ENCODE measurements at regions not wholly inside any gene's neighbourhood (a gene's known extent, or its start where the extent isn't known, plus 50 kb on each side); places are given as distances from the start of the nearest gene placed in this dataset.

DNA sequence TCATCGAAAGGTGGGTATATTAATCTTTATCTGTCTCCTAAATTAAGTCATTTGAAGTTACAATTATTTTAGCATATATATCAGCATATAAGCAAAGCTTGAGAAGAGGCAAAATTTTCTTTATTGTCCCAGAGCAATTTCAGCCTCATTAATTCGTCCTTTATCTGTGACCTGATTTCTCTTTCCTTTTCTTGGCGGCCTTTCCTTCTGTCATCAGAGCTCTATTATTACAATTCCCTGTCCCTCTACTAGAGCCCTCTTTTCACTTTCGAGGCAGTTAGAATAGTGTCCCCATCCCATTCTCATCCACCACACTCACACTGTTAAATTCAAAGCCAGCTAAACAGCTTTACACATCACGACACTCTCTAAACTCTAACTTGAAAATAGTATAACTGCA lies 1293.2 kb upstream of the FAM98A start (continued):
- TF ChIP-seq TEAD4 (IDR thresholded peaks at IDR 0.05; ENCODE audit: borderline replicate concordance, insufficient read depth) (no peak), RAD21 (IDR thresholded peaks at IDR 0.05; ENCODE audit: low read length) (no peak), GABPA (IDR thresholded peaks at IDR 0.05; ENCODE audit: low read depth) (no peak)
- TF ChIP-seq, protein P1, sequence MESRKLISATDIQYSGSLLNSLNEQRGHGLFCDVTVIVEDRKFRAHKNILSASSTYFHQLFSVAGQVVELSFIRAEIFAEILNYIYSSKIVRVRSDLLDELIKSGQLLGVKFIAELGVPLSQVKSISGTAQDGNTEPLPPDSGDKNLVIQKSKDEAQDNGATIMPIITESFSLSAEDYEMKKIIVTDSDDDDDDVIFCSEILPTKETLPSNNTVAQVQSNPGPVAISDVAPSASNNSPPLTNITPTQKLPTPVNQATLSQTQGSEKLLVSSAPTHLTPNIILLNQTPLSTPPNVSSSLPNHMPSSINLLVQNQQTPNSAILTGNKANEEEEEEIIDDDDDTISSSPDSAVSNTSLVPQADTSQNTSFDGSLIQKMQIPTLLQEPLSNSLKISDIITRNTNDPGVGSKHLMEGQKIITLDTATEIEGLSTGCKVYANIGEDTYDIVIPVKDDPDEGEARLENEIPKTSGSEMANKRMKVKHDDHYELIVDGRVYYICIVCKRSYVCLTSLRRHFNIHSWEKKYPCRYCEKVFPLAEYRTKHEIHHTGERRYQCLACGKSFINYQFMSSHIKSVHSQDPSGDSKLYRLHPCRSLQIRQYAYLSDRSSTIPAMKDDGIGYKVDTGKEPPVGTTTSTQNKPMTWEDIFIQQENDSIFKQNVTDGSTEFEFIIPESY (IDR thresholded peaks at IDR 0.05; ENCODE audit: borderline replicate concordance, low read depth): no peak

DNA sequence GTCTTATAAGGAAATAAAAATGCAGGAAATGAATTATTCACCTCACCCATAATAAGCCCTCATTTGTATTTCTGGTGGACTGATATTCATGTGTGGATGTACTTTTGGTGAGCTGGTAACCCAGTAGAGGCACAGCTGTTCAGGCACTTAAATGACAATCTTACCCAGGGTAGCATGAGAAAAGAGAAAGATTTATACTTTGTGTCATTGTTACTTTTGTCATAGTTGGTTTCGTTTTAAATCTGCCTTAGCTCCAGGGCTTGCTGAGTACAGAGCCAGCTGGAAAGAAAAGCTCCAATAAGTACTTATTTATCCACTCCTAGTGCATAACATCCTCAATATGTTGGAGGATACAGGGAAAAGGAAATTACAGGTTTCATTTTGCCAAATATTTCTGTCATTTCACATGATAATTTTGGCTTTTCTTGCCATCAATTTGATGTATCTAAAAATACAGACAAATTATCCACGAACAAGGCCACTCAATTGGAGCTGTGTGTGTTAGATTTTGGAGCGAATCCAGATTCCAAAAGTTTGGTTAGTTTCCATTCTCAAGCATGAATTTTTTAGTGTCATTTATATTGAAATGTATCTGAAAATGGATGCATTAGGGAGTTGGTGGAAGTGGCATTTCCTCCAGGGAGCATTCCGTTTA lies 1276.1 kb upstream of the FAM98A start:
- Histone ChIP-seq H3K9me2 (no peaks in the 10 kb centered on the region), H3K4me3 (ENCODE audit: low read depth in 2 of 2, low read length in 1 of 2) (no peak overlapping the region), H4K20me1 (ENCODE audit: insufficient read depth) (no peaks in the 10 kb centered on the region), H3F3A (replicated peaks; ENCODE audit: insufficient read depth) (no peaks in the 10 kb centered on the region), H3K79me2 (ENCODE audit: insufficient read depth) (no peaks in the 10 kb centered on the region), H3K4me1 (ENCODE audit: control insufficient read depth in 1 of 2, insufficient read depth in 2 of 2, low read depth in 1 of 2, low read length in 1 of 2) (no peaks in the 10 kb centered on the region), H3K27me3 (ENCODE audit: insufficient read depth) (no peaks in the 10 kb centered on the region), H3K9me3 (no peaks in the 10 kb centered on the region), H3K9ac (no peak overlapping the region), H3K4me2 (no peak overlapping the region), H2AFZ (ENCODE audit: low read depth) (no peak overlapping the region), H3K36me3 (replicated peaks in 1 of 2; ENCODE audit: control insufficient read depth in 1 of 2, insufficient read depth in 2 of 2, low read length in 1 of 2) (no peaks in the 10 kb centered on the region), H3K27ac (ENCODE audit: low read depth in 2 of 2, low read length in 1 of 2) (no peak overlapping the region)
- POLR2A ChIA-PET: no interaction called here
- 2% methylated on average over 4 of the region's 4 CpGs for WGBS (ENCODE audit: low lambda C conversion rate)
- TF ChIP-seq, protein P2, sequence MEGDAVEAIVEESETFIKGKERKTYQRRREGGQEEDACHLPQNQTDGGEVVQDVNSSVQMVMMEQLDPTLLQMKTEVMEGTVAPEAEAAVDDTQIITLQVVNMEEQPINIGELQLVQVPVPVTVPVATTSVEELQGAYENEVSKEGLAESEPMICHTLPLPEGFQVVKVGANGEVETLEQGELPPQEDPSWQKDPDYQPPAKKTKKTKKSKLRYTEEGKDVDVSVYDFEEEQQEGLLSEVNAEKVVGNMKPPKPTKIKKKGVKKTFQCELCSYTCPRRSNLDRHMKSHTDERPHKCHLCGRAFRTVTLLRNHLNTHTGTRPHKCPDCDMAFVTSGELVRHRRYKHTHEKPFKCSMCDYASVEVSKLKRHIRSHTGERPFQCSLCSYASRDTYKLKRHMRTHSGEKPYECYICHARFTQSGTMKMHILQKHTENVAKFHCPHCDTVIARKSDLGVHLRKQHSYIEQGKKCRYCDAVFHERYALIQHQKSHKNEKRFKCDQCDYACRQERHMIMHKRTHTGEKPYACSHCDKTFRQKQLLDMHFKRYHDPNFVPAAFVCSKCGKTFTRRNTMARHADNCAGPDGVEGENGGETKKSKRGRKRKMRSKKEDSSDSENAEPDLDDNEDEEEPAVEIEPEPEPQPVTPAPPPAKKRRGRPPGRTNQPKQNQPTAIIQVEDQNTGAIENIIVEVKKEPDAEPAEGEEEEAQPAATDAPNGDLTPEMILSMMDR (IDR thresholded peaks at IDR 0.05): no peak
- no peak for TF ChIP-seq MEF2A (IDR thresholded peaks at IDR 0.05; ENCODE audit: borderline replicate concordance, low read depth)
- TF ChIP-seq, protein P3, sequence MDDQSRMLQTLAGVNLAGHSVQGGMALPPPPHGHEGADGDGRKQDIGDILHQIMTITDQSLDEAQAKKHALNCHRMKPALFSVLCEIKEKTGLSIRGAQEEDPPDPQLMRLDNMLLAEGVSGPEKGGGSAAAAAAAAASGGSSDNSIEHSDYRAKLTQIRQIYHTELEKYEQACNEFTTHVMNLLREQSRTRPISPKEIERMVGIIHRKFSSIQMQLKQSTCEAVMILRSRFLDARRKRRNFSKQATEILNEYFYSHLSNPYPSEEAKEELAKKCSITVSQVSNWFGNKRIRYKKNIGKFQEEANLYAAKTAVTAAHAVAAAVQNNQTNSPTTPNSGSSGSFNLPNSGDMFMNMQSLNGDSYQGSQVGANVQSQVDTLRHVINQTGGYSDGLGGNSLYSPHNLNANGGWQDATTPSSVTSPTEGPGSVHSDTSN (IDR thresholded peaks at IDR 0.05): no peak
- TF ChIP-seq ELF1 (IDR thresholded peaks at IDR 0.05): no peak
- no peak for TF ChIP-seq FOSL2 (IDR thresholded peaks at IDR 0.05; ENCODE audit: borderline replicate concordance, low read depth)
- TF ChIP-seq FOXM1 (IDR thresholded peaks at IDR 0.05; ENCODE audit: low read depth): no peak
- TF ChIP-seq TAF1 (IDR thresholded peaks at IDR 0.05; ENCODE audit: borderline replicate concordance, low read depth, low read length): no peak
- no peak for TF ChIP-seq YY1 (IDR thresholded peaks at IDR 0.05; ENCODE audit: low read depth)
- no peak for TF ChIP-seq POLR2AphosphoS5 (IDR thresholded peaks at IDR 0.05; ENCODE audit: low read depth, low read length)
- no peak for TF ChIP-seq SMC3 (IDR thresholded peaks at IDR 0.05; ENCODE audit: low read depth, low read length)
- TF ChIP-seq RXRA (IDR thresholded peaks at IDR 0.05; ENCODE audit: borderline replicate concordance, low read depth): no peak
- no peak for TF ChIP-seq CHD2 (IDR thresholded peaks at IDR 0.05; ENCODE audit: low read length, partially characterized antibody)
- no peak for TF ChIP-seq GABPA (IDR thresholded peaks at IDR 0.05; ENCODE audit: low read depth)
- TF ChIP-seq JUND (IDR thresholded peaks at IDR 0.05): no peak
- TF ChIP-seq NFIC (IDR thresholded peaks at IDR 0.05; ENCODE audit: borderline replicate concordance): no peak
- TF ChIP-seq RCOR1 (IDR thresholded peaks at IDR 0.05; ENCODE audit: low read length): no peak
- no peak for TF ChIP-seq NRF1 (IDR thresholded peaks at IDR 0.05; ENCODE audit: low read depth, low read length)
- TF ChIP-seq IRF3 (IDR thresholded peaks at IDR 0.05; ENCODE audit: low read depth, low read length): no peak
- DNase-seq: no peak
- CTCF ChIA-PET: no interaction called here

All from SK-N-SH (cell line).